HCT116 (cell line): ENCODE measurements at regions not wholly inside any gene's neighbourhood (a gene's known extent, or its start where the extent isn't known, plus 50 kb on each side); places are given as distances from the start of the nearest gene placed in this dataset.
"Not testable (repeated sequence)": the region's sequence is repeated elsewhere in the genome, so short reads cannot be mapped to it uniquely, and the experiment has no call there.

Experiments used
- ATAC-seq: fragments of 200-7000 bp; cut with Tn5 transposase; 2 replicates; pipeline ENCODE4 v1.9.1; 2020; ENCODE audit warnings: mild to moderate bottlenecking, moderate library complexity
- BruUV-seq: library from RNA; stranded (reverse); fragments of 400-500 nt; replicated peaks from 2 replicates; lab custom pipeline; 2021; lab: Mats Ljungman, UMichigan
- CTCF ChIA-PET: fragments of 300-600 bp; sonication (Branson Sonifier 250); formaldehyde crosslinking; loops from one replicate; lab custom pipeline; 2021; ENCODE audit warnings: antibody characterized with exemption; lab: Charles Lee
- POLR2A ChIA-PET: fragments of 300-600, 350-600 bp; sonication (Branson Sonifier 250); formaldehyde crosslinking; loops from one replicate; lab custom pipeline; 2021; ENCODE audit warnings: antibody characterized with exemption; lab: Charles Lee
- RAD21 ChIA-PET, 2 experiments: fragments of 300-600 bp; sonication (Branson Sonifier 250); formaldehyde crosslinking; loops; one replicate each; lab custom pipeline; 2023; ENCODE audit warnings: low total read pairs in 2 of 2; ENCODE audit not compliant: uncharacterized antibody in 2 of 2, unreplicated experiment in 2 of 2, low non-redundant PET in 1 of 2; lab: Charles Lee
- DNase-seq: peaks from one replicate; pipeline ENCODE4 v3.0.0-alpha.2; 2010; ENCODE audit warnings: low read depth, low spot score
- H2AFZ ChIP-seq: fragments of 200-600 bp; shearing (Covaris generic), sonication (generic); 2 replicates; pipeline ENCODE4 v1.6.1; 2017; ENCODE audit warnings: low read depth, mixed run types, mixed read lengths, antibody characterized with exemption, low read length; ENCODE audit not compliant: poor library complexity, severe bottlenecking
- H3K27ac ChIP-seq: 2 replicates; pipeline ENCODE4 v1.5.1; 2012; ENCODE audit warnings: low read depth, low read length
- H3K27me3 ChIP-seq: fragments of 200-600 bp; sonication (generic); 2 replicates; pipeline ENCODE4 v1.6.1; 2016; ENCODE audit warnings: mixed run types, low read length, mixed read lengths; ENCODE audit not compliant: insufficient read depth
- H3K36me3 ChIP-seq, 2 experiments: fragments of 200-500 bp in 1 of 2; fragments of 200-600 bp in 1 of 2; sonication (Bioruptor generic) in 1 of 2; sonication (generic) in 1 of 2; 2 replicates each; pipeline versions ENCODE4 v1.5.1 to v1.6.1; 2014 to 2016; ENCODE audit warnings: low read length in 2 of 2, inconsistent platforms in 1 of 2, mixed read lengths in 1 of 2, mixed run types in 1 of 2; ENCODE audit not compliant: insufficient read depth in 2 of 2, control insufficient read depth in 1 of 2
- H3K4me1 ChIP-seq, 2 experiments: fragments of 200-600 bp in 1 of 2; sonication (generic) in 1 of 2; 2 replicates each; pipeline versions ENCODE4 v1.5.1 to v1.6.1; 2012 to 2017; ENCODE audit warnings: low read length in 2 of 2, inconsistent platforms in 1 of 2, mild to moderate bottlenecking in 1 of 2, mixed read lengths in 1 of 2, mixed run types in 1 of 2, moderate library complexity in 1 of 2; ENCODE audit not compliant: insufficient read depth in 2 of 2, control insufficient read depth in 1 of 2
- H3K4me2 ChIP-seq: fragments of 200-600 bp; sonication (generic); 2 replicates; pipeline ENCODE4 v1.6.1; 2017; ENCODE audit warnings: mixed run types, low read length, mixed read lengths
- H3K4me3 ChIP-seq, 2 experiments: fragments of 200-600 bp in 1 of 2; sonication (generic) in 1 of 2; replicated peaks in 1 of 2; 2 replicates each; pipeline ENCODE4 v1.5.1; 2011 to 2016; ENCODE audit warnings: low read length in 2 of 2, control low read depth in 1 of 2, low read depth in 1 of 2, mild to moderate bottlenecking in 1 of 2, mixed read lengths in 1 of 2, mixed run types in 1 of 2
- H3K79me2 ChIP-seq: fragments of 200-600 bp; sonication (generic); 2 replicates; pipeline ENCODE4 v1.6.1; 2017; ENCODE audit warnings: mild to moderate bottlenecking, mixed run types, low read length, moderate library complexity, mixed read lengths; ENCODE audit not compliant: insufficient read depth
- H3K9ac ChIP-seq: fragments of 200-600 bp; sonication (generic); 2 replicates; pipeline ENCODE4 v1.6.1; 2016; ENCODE audit warnings: low read length, mixed read lengths
- H3K9me2 ChIP-seq: fragments of 200-600 bp; sonication (generic), shearing (Covaris generic); 2 replicates; pipeline ENCODE4 v1.6.1; 2017; ENCODE audit warnings: mixed run types, mild to moderate bottlenecking, moderate library complexity; ENCODE audit not compliant: insufficient read depth
- H3K9me3 ChIP-seq, 2 experiments: fragments of 200-500 bp in 1 of 2; fragments of 200-600 bp in 1 of 2; sonication (Bioruptor generic) in 1 of 2; sonication (generic) in 1 of 2; 2 replicates each; pipeline ENCODE4 v1.6.1; 2014 to 2017; ENCODE audit warnings: low read length in 2 of 2, mixed read lengths in 2 of 2, inconsistent platforms in 1 of 2, low read depth in 1 of 2, mild to moderate bottlenecking in 1 of 2, mixed run types in 1 of 2, moderate library complexity in 1 of 2; ENCODE audit not compliant: control insufficient read depth in 1 of 2, insufficient read depth in 1 of 2
- H4K20me1 ChIP-seq: fragments of 200-600 bp; sonication (generic), shearing (Covaris generic); 2 replicates; pipeline ENCODE4 v1.6.1; 2017; ENCODE audit warnings: mixed run types, mild to moderate bottlenecking, moderate library complexity; ENCODE audit not compliant: insufficient read depth
- CEBPB ChIP-seq: IDR thresholded peaks from 2 replicates; pipeline ENCODE4 v1.6.1; 2012; ENCODE audit warnings: low read depth
- ELF1 ChIP-seq: IDR thresholded peaks from 2 replicates; pipeline ENCODE4 v1.6.1; 2012; ENCODE audit warnings: low read depth, borderline replicate concordance
- EZH2phosphoT487 ChIP-seq: fragments of 200-600 bp; IDR thresholded peaks from 2 replicates; pipeline ENCODE4 v1.6.1; 2018; ENCODE audit warnings: antibody characterized with exemption, borderline replicate concordance
- FOSL1 ChIP-seq: IDR thresholded peaks from 2 replicates; pipeline ENCODE4 v1.6.1; 2012; ENCODE audit warnings: low read depth
- RAD21 ChIP-seq: IDR thresholded peaks from 2 replicates; pipeline ENCODE4 v1.6.1; 2012; ENCODE audit warnings: low read depth, mild to moderate bottlenecking
- TCF7L2 ChIP-seq: IDR thresholded peaks from 2 replicates; pipeline ENCODE4 v1.7.0; 2011; ENCODE audit warnings: borderline replicate concordance, inconsistent platforms; ENCODE audit not compliant: insufficient read depth, insufficient read length; ENCODE audit errors: extremely low read depth
- intact Hi-C: fragments of 100-400 bp; cut with micrococcal nuclease; formaldehyde crosslinking; loops from 2 replicates; pipeline ENCODE4 v1.10.0; 2022
- TF ChIP-seq, protein P1 (sequence below): IDR thresholded peaks from 2 replicates; pipeline ENCODE4 v1.6.1; 2012

GRCh38 chrX:96211953-96212352 is 472.7 kb upstream of the DIAPH2 start:
- Histone ChIP-seq H3K27ac (no peak overlapping the region), H4K20me1 (no peaks in the 10 kb centered on the region), H2AFZ (no peak overlapping the region), H3K27me3 (no peaks in the 10 kb centered on the region), H3K4me3 (no peak overlapping the region), H3K9me3 (no peaks in the 10 kb centered on the region), H3K9me2 (no peaks in the 10 kb centered on the region), H3K4me1 (no peaks in the 10 kb centered on the region), H3K9ac (no peak overlapping the region), H3K79me2 (no peaks in the 10 kb centered on the region), H3K36me3 (no peaks in the 10 kb centered on the region), H3K4me2 (no peak overlapping the region)
- DNase-seq (no peak), ATAC-seq (no peak)
- intact Hi-C loops = no loop called here
- CTCF ChIA-PET = no interaction called here
- TF ChIP-seq TCF7L2 (no peak), ELF1 (no peak), CEBPB (no peak), RAD21 (no peak), FOSL1 (no peak), EZH2phosphoT487 (no peak)
- TF ChIP-seq, protein P1, sequence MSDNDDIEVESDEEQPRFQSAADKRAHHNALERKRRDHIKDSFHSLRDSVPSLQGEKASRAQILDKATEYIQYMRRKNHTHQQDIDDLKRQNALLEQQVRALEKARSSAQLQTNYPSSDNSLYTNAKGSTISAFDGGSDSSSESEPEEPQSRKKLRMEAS = no peak
- RAD21 ChIA-PET = no interaction called here
- BruUV-seq = no TSS peak
- POLR2A ChIA-PET = no interaction called here

- H3K9ac ChIP-seq, H3K9me2 ChIP-seq, H3K36me3 ChIP-seq, H3K4me3 ChIP-seq, H3K27ac ChIP-seq, H3K4me1 ChIP-seq, intact Hi-C loops, CTCF ChIA-PET, H3K79me2 ChIP-seq, DNase-seq, H2AFZ ChIP-seq, POLR2A ChIA-PET, RAD21 ChIA-PET, H3K9me3 ChIP-seq, H3K27me3 ChIP-seq, H4K20me1 ChIP-seq, H3K4me2 ChIP-seq, BruUV-seq, ATAC-seq: not testable (repeated sequence)
Observed at GRCh38 chrX:96214681-96215080, 470.0 kb upstream of the DIAPH2 start.
